NK-92 (cell line): ENCODE measurements at regions not wholly inside any gene's neighbourhood (a gene's known extent, or its start where the extent isn't known, plus 50 kb on each side); places are given as distances from the start of the nearest gene placed in this dataset.

Experiments used
- DNase-seq: peaks from one replicate; lab custom pipeline; 2025; ENCODE audit not compliant: unreplicated experiment; lab: John Stamatoyannopoulos, UW

DNA sequence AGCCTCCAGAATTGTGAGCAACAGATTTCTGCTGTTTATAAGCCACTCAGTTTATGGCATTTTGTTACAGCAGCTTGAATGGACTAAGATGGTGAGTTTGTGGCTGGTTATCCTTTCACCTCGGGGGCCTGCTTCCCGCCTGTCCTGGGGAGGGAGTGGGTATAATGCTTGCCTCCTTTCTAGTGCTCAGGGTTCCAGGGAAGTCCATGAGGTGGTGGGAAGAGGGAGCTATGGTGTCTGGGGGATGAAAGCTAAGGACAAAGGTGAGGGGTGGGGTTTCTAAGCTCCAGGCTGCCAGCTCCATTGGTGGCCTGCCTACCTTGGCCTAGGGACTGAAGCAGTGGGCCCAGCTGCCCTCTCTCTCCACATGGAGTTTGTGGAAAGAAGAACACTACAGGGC, 50.2 kb upstream of the SDK2 start:
- DNase-seq: no peak

DNA sequence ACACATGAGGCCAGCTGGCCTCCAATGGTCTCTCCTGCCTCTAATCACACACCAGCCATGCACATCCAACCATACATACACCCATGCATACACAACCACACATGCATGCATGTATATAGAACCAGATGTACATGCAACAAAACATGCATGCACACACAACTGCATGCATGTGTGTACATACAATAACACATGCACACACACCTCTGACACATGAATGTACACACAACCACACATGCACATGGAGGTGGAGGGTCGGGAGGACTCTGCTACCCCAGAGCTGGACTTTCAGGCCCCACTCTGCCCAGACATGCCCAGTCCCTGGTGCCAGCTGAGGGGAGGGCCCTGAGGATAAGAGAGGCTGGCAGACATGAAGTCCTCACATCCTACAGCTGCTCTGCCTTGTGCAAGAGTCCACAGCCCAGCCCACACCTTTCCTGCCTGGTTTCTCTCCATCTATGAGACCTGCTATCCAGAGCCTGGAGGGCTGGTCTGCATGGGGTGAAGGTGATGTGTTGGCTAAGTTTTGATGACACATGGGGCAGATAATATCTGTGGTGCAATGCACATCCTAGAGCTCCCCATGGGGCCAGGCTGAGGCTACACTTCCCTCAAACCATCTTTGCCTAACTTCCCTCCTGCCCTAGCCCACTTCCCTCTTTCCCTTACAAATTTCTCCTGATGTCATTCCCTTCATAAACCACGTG, 50.9 kb upstream of the SDK2 start:
- DNase-seq: no peak

DNA sequence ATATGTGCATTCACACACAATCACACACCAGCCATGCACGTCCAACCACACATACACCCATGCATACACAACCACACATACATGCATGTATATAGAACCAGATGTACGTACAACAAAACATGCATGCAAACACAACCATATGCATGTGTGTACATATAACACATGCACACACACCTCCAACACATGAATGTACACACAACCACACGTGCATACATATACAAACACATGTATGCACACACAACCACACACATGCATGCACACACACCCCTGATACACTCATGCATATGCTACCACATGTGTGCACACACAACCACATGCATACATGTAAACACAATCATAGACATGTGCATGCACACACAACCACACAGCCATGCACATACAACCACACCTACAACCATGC, 52.0 kb upstream of the SDK2 start:
- no peak for DNase-seq

DNA sequence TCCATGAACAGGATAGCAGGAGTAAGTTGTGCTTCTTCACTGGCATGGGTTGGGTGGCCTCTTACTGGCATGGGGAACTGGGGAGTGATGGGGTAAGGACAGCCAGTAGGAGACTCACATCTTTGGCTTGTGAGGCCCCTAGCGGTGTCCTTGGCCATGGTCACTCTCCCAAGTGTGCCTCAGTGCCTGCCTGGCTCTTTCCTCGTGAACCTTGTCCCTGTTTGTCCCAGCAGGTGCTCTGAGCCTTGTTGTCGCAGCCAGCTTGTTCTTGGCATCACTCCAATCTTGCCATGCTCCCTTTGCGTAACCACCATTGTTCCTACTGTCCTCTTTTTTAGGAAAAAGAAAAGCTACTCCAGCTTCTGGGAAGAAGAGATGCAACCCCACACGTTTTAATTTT, 53.6 kb upstream of the SDK2 start:
- no peak for DNase-seq

DNA sequence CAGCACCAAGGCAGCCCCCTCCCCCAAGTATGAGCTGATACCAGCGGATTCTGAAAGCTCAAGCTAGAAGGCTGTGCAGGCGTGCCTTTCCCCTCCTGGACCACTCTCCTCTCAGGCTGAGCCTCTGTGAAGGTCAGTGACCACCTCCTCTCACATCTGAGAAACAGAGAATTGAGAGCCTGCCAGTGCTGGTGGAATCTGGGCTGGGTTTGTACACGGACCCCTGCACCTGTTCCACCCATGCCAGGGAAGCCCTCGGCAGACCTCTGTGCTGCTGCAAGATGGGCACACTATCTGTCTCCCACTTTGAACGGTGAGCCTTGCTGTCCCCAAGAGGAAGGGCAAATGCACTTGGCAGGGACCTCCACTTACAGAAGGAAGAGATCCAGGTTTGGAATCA, 54.7 kb upstream of the SDK2 start:
- DNase-seq: no peak

DNA sequence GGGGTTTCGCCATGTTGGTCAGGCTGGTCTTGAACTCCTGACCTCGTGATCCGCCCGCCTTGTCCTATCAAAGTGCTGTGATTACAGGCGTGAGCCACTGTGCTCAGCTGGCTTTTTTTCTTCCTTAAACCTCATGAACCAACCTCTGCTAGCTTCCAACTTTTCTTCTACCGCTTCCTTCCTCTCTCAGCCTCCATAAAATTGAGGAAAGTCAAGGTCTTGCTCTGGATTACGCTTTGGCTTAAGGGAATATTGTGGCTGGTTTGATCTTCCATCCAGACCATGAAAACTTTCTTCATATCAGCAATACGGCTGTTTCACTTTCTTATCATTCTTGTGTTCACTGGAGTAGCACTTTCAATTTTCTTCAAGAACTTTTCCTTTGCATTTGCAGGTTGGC, 57.5 kb upstream of the SDK2 start:
- no peak for DNase-seq

DNA sequence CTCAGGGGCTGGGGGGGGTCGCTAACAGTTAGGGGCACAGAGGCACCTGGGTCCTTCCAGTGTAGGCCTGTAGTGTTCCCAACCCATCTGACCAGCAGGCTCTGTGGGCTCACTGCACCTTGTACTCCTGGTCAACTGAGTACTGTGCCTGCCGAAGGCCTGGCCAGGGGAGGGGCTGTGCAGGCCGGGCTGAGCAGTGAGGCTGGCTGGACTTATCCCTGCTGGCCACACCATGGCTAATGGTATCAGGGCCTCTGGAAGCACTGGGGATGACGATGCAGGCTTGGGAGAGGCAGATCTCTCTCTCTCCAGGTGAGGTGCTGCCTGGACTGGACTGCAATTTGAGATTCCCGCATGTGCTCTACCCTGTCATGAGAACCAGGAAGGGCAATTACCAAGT, 58.9 kb upstream of the SDK2 start:
- no peak for DNase-seq

DNA sequence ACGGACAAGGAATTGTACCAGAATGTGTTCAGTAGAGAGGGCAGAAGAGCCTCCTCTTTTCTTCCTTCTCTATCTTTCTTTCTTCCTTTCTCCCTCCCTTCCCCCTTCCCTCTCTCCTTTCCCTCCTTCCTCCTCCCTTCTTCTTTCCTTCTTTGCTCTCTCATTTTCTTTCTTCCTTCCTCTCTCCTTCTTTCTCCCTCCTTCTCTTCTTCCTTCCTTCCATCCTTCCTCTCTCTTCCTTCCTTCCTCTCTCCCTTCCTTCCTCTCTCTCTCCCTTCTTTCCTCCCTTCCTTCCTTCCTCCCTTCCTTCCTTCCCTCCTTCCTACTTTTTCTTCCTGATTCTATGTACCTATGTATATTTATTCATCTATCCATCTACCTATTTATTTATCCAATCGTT, 59.7 kb upstream of the SDK2 start:
- no peak for DNase-seq

DNA sequence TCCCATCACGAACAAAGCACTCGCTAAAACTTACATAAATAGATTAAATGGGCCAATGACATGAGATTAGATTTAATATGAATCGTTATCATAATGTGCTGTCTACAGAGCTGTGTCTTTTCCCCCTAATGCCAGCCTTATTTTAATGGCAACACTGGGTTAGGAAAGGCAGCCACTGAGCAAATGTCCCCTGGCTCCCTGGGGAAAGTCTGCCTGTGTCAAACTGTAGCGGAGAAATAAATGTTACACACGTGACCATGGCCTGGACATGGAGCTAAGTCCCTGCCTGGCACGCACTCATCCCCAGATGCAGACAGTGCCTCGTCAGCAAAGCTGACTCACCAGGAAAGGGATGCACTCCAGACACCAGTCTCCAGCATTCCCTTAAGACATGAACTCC, 61.3 kb upstream of the SDK2 start:
- DNase-seq: no peak

DNA sequence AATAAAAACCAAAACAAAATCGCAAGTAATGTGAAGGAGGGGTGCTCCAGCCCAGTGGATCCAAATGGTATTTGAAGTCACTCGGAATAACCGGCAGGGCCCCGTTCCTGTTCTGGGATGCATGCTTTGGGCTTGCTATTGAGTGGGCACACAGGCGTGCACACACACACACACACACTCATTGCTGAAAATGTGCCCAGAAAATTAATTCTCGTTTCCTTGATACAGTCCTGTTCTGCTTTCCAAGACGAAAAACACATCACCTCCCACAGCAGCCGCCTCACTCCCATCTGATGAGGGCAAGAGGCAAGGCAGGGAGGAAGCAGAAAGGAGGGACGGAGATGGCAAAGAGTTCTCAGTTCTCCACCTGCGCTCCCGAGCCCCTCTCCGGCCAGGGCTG, 62.2 kb upstream of the SDK2 start:
- DNase-seq: no peak

DNA sequence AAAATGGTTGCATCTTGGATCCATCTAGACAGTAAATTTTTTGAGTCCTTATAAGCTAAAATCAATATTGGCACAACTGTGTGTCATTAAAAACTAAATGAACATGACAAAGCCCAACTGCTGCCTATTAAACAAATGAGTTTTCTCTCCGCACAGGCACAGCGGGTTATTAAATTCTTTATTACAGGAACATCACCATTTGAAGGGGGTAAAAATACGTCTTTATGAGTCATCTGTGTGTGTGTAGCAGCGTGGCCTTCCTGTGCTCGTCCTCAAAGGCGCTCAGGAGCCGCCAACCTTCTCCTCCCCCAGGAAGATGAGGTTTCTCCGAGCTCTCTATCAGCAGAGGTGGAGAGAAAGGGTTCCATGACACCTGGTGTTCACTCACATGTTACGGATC, 62.6 kb upstream of the SDK2 start:
- DNase-seq: no peak

DNA sequence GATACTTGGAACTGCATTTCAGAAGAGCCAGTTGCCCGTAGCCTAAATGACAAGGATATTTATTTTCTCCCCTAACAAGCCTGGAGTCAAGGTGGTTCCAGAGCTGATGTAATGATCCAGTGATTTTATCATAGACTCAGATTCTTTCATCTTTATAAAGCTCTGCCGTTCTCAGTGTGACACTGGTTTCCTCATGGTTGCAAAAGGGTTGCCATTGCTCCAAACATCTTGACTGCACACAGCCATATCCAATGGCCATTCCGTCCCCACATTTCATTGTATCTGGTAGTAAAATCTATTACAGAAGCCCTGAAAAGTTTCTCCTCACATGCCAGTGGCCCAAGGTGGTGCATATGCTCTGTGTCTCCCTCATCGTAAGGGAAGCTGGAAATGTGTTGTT, 63.1 kb upstream of the SDK2 start:
- no peak for DNase-seq

DNA sequence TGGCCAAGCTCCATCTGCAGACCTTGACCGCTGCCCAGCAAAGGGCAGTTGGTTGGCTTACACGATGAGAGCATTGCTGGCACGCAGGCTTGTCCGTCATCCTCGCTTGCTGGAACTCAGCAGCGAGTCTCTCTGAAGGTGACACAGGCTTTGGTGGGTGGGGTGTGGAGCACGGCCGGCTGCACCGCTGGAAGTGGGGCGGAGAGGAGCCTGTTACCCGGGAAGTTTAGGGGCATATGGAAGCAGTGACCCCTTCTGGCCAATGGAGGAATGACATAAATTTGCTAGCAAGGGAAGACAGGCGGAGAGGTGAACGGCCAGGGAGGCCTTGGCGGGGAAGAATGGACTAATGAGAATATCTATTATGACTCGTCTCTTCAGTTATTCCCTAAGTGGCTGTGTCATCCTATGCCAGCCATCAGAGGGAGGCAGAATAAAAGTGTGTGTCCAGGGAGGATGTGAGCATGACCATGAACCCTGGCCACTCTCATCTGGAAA, 65.9 kb upstream of the SDK2 start:
- no peak for DNase-seq

DNA sequence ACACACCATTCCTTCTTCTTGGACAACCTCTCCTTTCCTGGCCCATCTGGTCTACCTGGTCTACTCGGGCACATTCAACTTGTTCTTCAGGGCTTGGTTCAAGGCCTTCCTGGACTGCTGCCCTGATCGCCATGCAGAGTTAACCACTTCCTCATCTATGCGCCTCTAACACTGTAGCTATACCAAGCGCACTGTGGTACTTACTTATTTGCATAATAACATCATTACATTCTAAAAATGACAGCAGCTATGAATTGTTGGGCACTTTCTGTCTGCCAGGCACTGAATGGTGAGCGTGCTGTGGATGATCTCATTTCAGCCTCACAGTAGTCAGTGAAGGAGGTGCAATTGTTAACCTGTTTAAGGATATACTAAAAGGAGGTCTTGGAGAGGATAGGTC, 66.9 kb upstream of the SDK2 start:
- no peak for DNase-seq

DNA sequence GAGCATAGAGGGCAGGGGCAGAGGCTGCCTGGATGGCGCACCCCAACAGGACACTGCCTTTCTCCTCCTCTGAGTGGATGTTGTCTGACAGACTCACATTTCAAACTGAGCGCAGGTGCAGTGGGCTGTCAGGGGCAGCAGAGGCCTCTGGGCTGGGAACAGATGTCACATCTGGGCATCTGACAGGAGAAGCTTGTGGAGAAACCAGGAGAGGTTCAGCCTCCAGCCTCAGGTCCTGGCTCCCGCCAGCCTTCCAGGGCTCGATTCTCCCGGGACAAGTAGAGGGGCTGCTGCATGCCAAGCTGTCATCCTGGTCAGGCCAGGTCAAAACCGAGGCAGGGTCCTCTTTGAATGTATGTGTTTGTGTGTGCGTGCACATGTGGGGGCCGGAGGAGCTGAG, 67.7 kb upstream of the SDK2 start:
- no peak for DNase-seq

DNA sequence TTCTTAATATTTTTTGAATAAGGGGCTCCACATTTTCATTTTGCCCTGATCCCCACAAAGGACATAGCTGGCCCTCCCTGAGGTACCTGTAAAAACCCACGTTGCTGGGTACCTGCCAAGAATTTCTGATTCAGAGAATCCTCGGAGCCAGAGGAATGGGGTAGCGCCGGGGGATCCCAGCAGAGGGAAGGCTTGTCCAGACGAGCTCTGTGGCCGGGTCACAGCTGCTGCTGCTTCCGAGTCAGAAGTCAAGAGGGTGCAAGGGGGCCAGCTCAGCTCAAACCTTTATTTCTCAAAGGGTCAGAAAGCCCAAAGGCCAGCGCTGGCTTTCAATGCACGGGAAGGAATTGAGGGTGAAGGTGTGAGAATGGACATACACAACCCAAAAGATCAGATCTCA, 68.9 kb upstream of the SDK2 start:
- DNase-seq: no peak

DNA sequence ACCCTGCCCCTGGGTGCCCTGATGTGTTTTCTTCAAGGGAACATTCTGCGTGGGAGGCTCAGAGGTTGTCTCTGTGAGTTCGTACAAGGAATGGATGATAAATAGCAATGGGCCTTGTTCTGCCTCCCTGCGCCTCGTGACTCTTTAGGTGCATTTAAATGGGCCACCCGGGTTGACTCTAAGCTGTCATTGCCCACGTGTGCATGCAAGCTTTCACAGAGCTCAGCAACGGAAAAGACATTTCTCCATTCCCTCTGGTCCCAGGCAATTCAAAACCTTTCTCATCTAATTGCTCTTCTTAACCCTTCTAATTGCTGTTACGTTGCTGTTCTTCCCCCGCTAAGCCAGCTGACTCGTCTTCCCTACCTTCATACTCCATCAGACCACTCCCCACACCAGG, 71.5 kb upstream of the SDK2 start:
- no peak for DNase-seq

DNA sequence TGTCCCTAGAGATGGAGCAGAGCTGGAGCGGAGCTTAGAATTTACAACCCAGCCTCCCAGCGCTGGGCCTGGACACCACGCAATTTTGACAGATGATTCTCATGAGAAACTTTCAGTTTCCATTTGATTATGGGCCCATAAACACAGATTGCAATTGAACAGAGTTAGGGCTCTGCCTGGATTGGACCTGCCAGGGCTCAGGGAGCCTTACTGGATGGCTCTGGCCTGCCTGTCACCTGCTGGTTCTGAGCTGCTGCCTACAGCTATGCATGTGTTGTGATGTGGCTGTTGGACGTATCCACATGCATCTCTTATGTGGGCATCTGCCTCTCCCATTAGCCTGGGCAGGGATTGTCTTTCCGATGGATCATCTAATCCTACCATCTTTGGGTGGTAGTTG, 73.4 kb upstream of the SDK2 start:
- DNase-seq: no peak

DNA sequence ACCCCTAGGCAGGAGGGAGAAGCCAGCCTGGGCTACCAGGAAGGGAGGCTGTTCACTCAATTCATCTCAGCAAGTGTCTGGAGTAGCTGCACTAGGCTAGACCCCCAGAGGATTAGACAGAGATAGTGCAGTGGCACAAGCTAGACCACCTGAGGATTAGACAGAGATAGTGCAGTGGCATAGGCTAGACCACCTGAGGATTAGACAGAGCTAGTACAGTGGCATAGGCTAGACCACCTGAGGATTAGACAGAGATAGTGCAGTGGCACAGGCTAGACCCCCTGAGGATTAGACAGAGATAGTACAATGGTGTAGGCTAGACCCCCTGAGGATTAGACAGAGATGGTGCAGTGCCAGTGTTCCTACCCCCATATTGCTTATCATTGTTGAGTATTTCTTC, 74.1 kb upstream of the SDK2 start:
- no peak for DNase-seq

DNA sequence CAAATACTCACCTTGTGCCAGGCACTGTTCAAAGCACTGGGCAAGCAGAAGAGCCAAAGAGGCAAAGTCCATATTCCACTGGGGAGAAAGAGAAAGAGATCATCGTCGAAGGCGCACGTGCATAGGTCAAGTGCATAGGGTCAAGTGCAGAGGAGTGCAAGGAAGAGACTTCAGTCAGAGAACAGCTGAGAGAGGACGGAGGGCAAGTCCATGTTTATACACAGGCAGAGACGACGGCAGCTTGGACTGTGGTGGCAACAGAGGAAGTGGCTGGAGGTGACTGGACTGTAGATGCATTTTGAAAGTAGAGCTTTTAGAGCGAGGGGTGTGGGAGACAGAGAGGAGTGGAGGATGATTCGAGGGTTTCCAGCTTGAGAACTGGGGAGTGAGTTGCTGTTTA, 74.7 kb upstream of the SDK2 start:
- no peak for DNase-seq

DNA sequence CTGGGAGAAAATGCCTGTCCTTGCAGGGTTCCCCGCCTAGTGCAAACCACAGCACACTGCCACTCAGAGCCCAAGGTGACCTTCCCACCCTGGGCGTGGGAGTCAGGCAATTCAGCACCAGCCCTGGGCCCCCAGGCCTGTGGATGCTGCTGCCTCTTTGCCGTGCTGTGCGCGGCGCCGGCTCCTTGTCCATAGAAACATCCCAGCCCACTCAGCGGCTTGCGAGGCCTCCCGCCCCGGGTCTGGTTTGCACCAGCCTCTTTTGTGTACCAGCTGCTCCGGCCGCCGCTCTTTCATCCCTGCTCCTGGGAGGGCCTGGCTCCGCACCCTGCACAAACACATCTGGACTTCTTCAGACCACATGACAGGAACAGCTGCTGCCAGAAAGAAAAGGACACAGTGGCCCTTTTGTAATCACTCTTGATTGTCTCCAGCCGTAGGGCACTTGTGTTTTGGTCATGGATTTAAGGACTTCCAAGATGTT, 75.4 kb upstream of the SDK2 start:
- no peak for DNase-seq

DNA sequence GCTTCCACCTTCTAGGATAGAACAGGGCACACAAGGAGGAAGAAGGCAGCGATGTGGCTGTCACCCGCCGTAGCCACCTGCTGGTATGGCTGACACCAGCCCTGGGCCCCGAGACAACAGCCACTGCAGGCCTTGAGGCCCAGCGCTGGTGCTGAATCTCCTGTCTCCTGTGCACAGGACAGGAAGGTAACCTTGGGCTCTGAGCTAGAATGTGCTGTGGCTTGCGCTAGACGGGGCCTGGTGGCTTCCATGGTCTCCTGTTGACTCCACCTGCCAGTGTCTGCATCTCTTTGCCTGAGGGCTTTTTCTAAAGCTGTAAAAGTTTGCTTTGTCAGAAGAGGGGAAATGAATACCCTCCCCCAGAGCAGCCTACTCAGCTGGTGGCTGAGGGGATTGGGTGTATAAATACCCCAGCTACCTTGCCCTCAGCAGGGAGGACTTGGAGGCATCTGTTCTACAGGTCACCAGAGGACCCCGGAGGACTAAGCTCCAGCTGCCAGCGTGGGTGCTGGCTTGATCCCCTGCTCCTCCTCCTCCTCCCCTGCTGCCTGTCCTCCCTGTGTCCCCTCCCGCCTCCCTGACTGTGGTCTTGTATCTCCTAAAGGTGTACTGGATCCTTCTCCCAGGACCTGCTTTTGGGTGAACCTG, 76.1 kb upstream of the SDK2 start:
- no peak for DNase-seq

DNA sequence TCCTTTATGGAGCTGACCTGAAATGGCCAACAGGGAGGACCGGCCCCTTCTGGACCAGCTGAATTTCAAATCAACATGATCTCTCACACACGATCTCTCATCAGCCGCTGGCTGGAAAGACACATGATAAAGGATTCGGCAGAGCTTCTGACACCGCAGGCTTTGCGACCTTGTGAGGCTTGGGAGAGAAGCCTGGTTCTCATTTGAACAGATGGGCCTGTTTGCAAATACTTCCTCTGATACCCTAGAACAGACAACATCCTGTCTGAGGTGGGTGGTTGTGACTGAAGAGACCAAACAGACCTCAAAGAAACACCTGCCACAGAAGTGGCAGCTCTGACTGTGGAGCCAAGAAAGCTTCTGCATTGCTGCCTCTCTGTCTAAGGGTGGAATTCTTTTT, 77.9 kb upstream of the SDK2 start:
- DNase-seq: no peak
